ENCODE measurements at regions not wholly inside any gene's neighbourhood (a gene's known extent, or its start where the extent isn't known, plus 50 kb on each side); places are given as distances from the start of the nearest gene placed in this dataset.
"Not testable (repeated sequence)": the region's sequence is repeated elsewhere in the genome, so short reads cannot be mapped to it uniquely, and the experiment has no call there.

GRCh38 chr7:32648408-32649156 lies 153.3 kb downstream of the AVL9 start:
- DNase-seq (ENCODE audit: low spot score) = no peak

- DNase-seq (ENCODE audit: low spot score) = not testable (repeated sequence)
These were observed 150.0 kb downstream of the AVL9 start for GRCh38 chr7:32645255-32645654.

GRCh38 chr7:32643194-32643593 lies 147.9 kb downstream of the AVL9 start:
- DNase-seq (ENCODE audit: low spot score) = no peak

- no peak for DNase-seq (ENCODE audit: low spot score)
These were observed 143.8 kb downstream of the AVL9 start for GRCh38 chr7:32639122-32639521.

- not testable (repeated sequence) for DNase-seq (ENCODE audit: low spot score)
These were observed 143.3 kb downstream of the AVL9 start for GRCh38 chr7:32638479-32639121.

All from RKO (cell line).